Pancreas (tissue), 10 donors: ENCODE measurements at regions not wholly inside any gene's neighbourhood (a gene's known extent, or its start where the extent isn't known, plus 50 kb on each side); places are given as distances from the start of the nearest gene placed in this dataset.

Source experiments
- ATAC-seq, 4 donors: fragments of 200-7000 bp; cut with Tn5 transposase; one replicate each; pipeline versions ENCODE4 v1.8.0 to v1.9.1; 2020; ENCODE audit warnings: mild to moderate bottlenecking in 4 of 4, moderate library complexity in 4 of 4
- DNase-seq, 6 donors: peaks; one replicate each; pipeline ENCODE4 v3.0.0-alpha.2; 2020
- FAIRE-seq: peaks from 2 replicates; lab custom pipeline; 2012; peaks lifted over from hg19 to GRCh38; lab: Jason Lieb, UNC
- H3K27ac ChIP-seq, 4 donors: fragments of 200-600 bp; sonication (generic); 1 replicate in 3 of 4; 2 replicates in 1 of 4; pipeline versions ENCODE4 v1.5.0 to v1.8.0; 2020
- H3K27me3 ChIP-seq, 4 donors: fragments of 200-600 bp; one replicate each; pipeline ENCODE4 v1.8.0; 2021
- H3K36me3 ChIP-seq, 3 donors: fragments of 200-600 bp; sonication (generic) in 1 of 3; one replicate each; pipeline versions ENCODE4 v1.5.0 to v1.8.0; 2020 to 2021
- H3K4me1 ChIP-seq, 3 donors: fragments of 200-600 bp; one replicate each; pipeline ENCODE4 v1.8.0; 2021
- H3K4me3 ChIP-seq, 4 donors: fragments of 200-600 bp; sonication (generic) in 2 of 4; one replicate each; pipeline versions ENCODE4 v1.5.0 to v1.8.0; 2020 to 2021
- H3K9me3 ChIP-seq, 4 donors: fragments of 200-600 bp; one replicate each; pipeline ENCODE4 v1.8.0; 2021
- WGBS, 2 donors: extraction: QIAGEN DNeasy Blood & Tissue Kit; methylation state at CpG; one replicate each; pipeline ENCODE4 v1.1.7; 2013; 5-methylcytosine and 5-hydroxymethylcytosine counted together
- intact Hi-C, 3 donors: fragments of 100-400 bp; cut with DNase I; formaldehyde crosslinking; loops; one replicate each; pipeline versions ENCODE4 v1.11.1 to v1.14.2; 2022
- TF ChIP-seq, protein P1 (sequence below), 4 donors: fragments of 200-600 bp; sonication (generic) in 3 of 4; IDR thresholded peaks; one replicate each; pipeline versions ENCODE4 v1.5.0 to v1.8.0; 2021; ENCODE audit warnings: antibody characterized with exemption in 4 of 4
- donor health status: healthy with polysubstance abuse.
- donor health status: DM: no; HTN: no; CAD: no; lungs with moderate emphysema.
- donor health status: DM: no; HTN: no; CAD: no.
- donor health status: control.
- donor health status: control.
- donor health status: Bipolar disorder and iron deficiency.
- donor health status: DM: yes; HTN: yes; CAD: no.
- donor health status: DM: no; HTN: no; CAD: no.
- donor health status: DM: no; HTN: no; CAD: no.
- donor health status: DM: yes; HTN: yes; CAD: no.

DNA sequence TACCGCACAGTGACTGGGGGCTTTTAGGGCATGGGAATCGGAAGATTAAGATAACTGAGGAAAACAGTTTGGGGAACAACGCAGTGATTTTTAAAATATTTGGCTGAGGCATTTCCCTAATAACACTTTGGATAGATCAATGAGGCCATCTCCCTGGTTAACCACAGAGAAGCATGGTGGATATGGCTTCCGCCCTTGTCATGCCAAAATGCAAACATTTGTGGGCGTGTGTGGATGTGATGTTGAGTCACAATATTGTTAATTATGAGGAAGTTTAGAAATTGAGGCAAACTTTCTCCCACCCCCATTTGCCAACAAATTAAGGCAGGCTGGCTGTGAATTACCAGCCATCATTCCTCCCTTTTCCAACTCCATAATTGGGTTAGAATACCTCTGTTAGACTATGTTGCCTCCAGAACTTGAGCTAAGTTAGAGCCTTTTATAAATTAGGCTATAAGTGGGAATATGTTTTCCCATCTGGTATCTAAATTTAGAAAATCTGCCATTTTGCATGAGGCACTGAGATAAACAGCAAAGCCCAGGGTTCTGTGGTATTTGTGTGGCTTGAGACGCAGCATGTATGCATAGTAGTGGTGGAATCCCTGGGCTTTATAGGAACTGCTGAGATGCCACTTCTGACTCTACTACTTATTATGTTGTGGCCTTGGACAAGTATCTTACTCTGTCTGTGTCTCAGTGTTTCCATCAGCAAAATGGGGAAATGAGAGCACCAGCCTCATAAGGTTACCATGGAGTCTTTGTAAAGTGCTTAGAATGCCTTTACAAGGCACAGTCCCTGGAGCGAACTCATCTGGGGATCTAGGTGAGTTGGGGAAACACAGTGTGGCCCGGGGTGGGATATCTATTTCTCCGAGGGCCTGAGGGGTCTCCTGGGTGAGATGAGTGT is 154.6 kb downstream of the C1orf94 start:
- WGBS, 2 donors, result 88% methylated on average over 9 of the region's 9 CpGs
- no peak overlapping the region for H3K4me3 ChIP-seq
- FAIRE-seq (no peak), ATAC-seq (no peak), DNase-seq (no peak)
- intact Hi-C loops, result no loop called here
- no peaks in the 10 kb centered on the region for H3K27me3 ChIP-seq
- H3K27ac ChIP-seq, result no peak overlapping the region
- TF ChIP-seq, protein P1, sequence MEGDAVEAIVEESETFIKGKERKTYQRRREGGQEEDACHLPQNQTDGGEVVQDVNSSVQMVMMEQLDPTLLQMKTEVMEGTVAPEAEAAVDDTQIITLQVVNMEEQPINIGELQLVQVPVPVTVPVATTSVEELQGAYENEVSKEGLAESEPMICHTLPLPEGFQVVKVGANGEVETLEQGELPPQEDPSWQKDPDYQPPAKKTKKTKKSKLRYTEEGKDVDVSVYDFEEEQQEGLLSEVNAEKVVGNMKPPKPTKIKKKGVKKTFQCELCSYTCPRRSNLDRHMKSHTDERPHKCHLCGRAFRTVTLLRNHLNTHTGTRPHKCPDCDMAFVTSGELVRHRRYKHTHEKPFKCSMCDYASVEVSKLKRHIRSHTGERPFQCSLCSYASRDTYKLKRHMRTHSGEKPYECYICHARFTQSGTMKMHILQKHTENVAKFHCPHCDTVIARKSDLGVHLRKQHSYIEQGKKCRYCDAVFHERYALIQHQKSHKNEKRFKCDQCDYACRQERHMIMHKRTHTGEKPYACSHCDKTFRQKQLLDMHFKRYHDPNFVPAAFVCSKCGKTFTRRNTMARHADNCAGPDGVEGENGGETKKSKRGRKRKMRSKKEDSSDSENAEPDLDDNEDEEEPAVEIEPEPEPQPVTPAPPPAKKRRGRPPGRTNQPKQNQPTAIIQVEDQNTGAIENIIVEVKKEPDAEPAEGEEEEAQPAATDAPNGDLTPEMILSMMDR (IDR thresholded peaks at IDR 0.05), result no peak
- H3K4me1 ChIP-seq, result no peaks in the 10 kb centered on the region
- no peaks in the 10 kb centered on the region for H3K9me3 ChIP-seq
- H3K36me3 ChIP-seq, result no peaks in the 10 kb centered on the region

DNA sequence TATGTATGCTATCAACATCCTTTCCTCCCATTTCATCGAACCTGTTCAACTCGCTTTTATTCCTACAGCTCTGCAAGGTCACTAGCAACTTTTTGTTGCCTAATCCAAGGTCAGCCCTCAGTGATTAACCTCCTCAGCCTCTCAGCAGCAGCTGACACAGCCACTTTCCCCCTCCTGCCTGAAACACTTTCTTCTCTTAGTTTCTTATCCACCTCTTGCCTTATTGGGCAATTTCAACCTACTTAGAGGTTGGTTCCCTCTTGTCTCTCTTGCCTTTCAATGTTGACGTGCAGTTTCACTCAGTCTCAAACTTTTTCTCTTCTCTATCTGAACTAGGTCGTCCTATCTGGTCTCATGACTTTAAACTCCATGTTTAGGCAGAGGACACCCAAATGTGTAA is 156.3 kb downstream of the C1orf94 start:
- no peak for FAIRE-seq

DNA sequence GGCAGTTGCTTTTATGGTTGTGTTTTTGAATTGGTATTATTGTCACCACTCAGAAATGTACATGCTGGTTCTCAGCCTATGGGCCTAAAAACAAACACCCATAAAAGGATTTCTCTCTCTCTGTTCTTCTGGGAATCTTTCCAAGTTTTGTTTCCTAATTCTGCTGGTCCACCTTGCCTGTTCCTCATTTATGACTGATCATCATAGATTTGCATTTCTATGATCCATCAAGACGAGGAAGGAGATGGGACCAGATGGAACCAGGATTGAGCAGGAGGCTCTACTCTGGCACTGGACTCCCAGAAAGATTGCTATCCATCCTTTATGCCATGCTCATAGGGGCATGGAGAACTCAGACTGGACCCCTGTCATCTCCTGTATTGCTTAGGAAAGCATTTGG is 162.2 kb downstream of the C1orf94 start:
- no peak overlapping the region for H3K4me3 ChIP-seq
- no peaks in the 10 kb centered on the region for H3K9me3 ChIP-seq
- ATAC-seq (no peak), FAIRE-seq (no peak), DNase-seq (no peak)
- TF ChIP-seq, protein P1 (IDR thresholded peaks at IDR 0.05), result no peak
- no peaks in the 10 kb centered on the region for H3K36me3 ChIP-seq
- intact Hi-C loops, result no loop called here
- WGBS, 2 donors, result 55 to 66% methylated on average over 1 of the region's 1 CpG
- no peaks in the 10 kb centered on the region for H3K4me1 ChIP-seq
- H3K27ac ChIP-seq, result no peak overlapping the region
- no peaks in the 10 kb centered on the region for H3K27me3 ChIP-seq

More for the DNA sequence above, 156.3 kb downstream of the C1orf94 start:
- no peak for DNase-seq
- Histone ChIP-seq H3K27me3 (no peaks in the 10 kb centered on the region), H3K4me3 (no peak overlapping the region), H3K36me3 (no peaks in the 10 kb centered on the region), H3K27ac (no peak overlapping the region), H3K4me1 (no peaks in the 10 kb centered on the region), H3K9me3 (no peaks in the 10 kb centered on the region)
- WGBS, 2 donors, result 12 to 15% methylated on average over 4 of the region's 4 CpGs
- intact Hi-C loops, result no loop called here
- no peak for ATAC-seq
- TF ChIP-seq, protein P1 (IDR thresholded peaks at IDR 0.05), result no peak

DNA sequence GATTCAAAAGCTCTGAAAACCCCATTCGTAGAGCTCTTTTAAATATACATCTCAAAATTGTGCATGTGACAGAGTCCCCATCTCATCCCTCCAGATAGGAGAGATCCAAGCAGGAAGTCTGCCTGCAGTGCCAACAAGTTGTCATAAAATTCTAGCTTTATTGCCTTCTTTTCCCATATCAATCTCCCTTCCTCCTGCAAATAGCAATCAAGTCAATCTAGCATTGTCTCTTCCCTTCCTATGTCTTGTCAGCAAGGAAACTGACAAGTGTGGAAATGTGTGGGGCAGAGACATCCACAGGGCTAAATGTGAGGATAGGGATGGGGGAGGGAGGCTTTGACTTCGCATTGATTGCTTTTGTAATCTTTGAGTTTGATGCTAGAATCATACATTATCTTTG is 165.2 kb downstream of the C1orf94 start:
- no peak overlapping the region for H3K27ac ChIP-seq
- TF ChIP-seq, protein P1 (IDR thresholded peaks at IDR 0.05), result no peak
- 53 to 54% methylated on average over 2 of the region's 2 CpGs for WGBS, 2 donors
- DNase-seq (no peak), ATAC-seq (no peak), FAIRE-seq (no peak)
- no peaks in the 10 kb centered on the region for H3K36me3 ChIP-seq
- H3K27me3 ChIP-seq, result no peaks in the 10 kb centered on the region
- H3K4me3 ChIP-seq, result no peak overlapping the region
- H3K4me1 ChIP-seq, result no peaks in the 10 kb centered on the region
- intact Hi-C loops, result no loop called here
- no peaks in the 10 kb centered on the region for H3K9me3 ChIP-seq

DNA sequence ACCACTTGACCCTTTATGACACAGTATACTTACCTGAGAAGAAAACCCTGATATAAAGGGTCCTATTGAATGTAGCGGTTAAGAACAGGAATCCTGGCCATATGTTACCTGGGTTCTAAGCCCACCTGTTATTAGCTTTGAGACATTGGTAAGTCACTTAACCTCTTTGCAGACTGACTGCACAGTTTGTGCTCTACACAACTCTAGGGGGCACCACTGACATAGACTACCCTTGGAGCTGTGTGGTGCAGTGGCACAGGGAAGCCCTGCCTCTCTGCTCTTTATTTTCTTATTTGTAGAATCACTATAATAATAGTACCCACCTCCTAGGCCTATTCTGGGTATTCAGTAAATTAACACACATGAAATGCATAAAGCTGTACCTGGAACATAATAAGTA is 165.6 kb downstream of the C1orf94 start:
- intact Hi-C loops, result no loop called here
- no peak for DNase-seq
- no peaks in the 10 kb centered on the region for H3K4me1 ChIP-seq
- TF ChIP-seq, protein P1 (IDR thresholded peaks at IDR 0.05), result no peak
- H3K36me3 ChIP-seq, result no peaks in the 10 kb centered on the region
- H3K27ac ChIP-seq, result no peak overlapping the region
- no peaks in the 10 kb centered on the region for H3K9me3 ChIP-seq
- 95 to 100% methylated on average over 1 of the region's 1 CpG for WGBS, 2 donors
- FAIRE-seq, result no peak
- H3K4me3 ChIP-seq, result no peak overlapping the region
- no peak for ATAC-seq
- no peaks in the 10 kb centered on the region for H3K27me3 ChIP-seq
